OCI-M2 (cell line): ENCODE measurements at regions not wholly inside any gene's neighbourhood (a gene's known extent, or its start where the extent isn't known, plus 50 kb on each side); places are given as distances from the start of the nearest gene placed in this dataset.
"Not testable (repeated sequence)": the region's sequence is repeated elsewhere in the genome, so short reads cannot be mapped to it uniquely, and the experiment has no call there.

Experiments
- DNase-seq: peaks from one replicate; lab custom pipeline; 2025; ENCODE audit not compliant: unreplicated experiment; lab: John Stamatoyannopoulos, UW

DNA sequence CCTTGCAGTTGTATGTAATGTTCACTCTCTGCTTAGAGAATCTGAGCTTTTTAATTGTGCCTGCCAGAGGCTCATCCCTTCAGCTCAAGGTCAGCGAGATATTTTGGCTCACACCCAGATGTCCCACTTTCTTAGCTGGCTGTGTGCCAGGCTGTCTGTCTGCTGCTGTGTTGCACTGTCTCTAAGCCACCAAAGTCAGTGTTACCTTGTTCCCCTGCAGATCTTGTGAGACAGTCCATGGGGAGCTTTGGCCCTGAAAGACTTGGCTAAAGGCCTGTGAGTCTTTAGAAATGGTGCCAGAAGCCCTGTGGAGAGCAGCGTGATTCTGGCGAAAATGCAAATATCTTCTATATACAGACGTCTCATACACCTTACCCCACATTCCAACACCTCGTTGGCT is 293.7 kb downstream of the TTC6 start:
- no peak for DNase-seq

GRCh38 chr14:37890095-37890494 is 294.7 kb downstream of the TTC6 start:
- DNase-seq: no peak

DNA sequence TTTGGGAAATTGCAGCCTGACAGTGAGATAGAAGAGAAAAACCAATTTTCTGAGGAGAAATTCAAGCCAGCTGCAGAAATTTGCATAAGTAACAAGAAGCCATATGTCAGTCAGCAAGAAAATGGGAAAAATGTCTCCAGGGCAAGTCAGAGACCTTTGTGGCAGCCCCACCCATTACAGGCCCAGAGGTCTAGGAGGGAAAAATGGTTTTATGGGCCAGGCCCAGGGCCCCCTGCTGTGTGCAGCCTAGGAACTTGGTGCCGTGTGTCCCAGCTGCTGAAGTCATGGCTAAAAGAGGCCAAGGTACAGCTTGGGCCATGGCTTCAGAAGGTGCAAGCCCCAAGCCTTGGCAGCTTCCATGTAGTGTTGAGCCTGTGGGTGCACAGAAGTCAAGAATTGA is 296.1 kb downstream of the TTC6 start:
- not testable (repeated sequence) for DNase-seq

DNA sequence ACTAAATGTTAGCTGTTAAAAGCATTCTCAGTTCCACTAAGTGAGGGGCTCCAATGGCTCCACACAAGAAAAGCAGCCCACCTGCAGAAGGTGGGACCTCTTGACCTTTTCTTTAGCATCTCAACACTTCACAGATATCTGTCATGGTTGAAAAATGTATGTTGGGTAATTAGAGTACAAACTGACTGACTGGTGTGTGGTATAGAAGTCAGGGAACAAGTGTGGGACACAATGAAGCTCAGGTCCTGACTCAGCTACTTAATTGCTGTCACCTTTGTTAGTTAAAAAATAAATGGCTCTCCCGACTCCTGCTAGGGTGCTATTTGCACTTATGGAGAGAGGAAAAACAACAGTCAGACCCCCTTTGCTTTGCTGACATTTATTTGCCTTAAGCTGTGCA is 299.0 kb downstream of the TTC6 start:
- DNase-seq: no peak

DNA sequence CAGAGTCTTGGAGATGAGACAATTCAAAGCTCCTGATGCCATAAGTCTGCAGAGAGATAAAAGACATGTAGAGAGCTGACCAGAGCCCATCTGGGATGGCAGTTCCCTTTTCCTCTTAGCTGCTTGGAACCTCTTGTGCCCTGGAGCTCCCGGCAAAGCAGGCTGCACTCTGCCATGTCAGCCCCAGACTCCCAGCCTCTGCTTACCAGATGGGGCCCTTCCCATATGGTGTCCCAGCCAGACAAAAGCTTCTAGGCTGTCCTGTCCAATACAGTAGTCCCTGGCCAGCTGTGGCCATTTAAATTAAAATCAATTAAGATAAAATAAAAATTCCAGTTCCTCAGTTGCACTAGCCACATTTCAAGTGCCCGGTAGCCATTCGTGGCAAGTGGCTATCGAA is 303.9 kb downstream of the TTC6 start:
- DNase-seq: no peak

- no peak for DNase-seq
Observed at GRCh38 chr14:37900561-37900960, 305.1 kb downstream of the TTC6 start.

GRCh38 chr14:37901978-37902377 is 305.7 kb upstream of the SSTR1 start:
- no peak for DNase-seq

GRCh38 chr14:37903343-37904191 is 304.1 kb upstream of the SSTR1 start:
- DNase-seq: no peak

DNA sequence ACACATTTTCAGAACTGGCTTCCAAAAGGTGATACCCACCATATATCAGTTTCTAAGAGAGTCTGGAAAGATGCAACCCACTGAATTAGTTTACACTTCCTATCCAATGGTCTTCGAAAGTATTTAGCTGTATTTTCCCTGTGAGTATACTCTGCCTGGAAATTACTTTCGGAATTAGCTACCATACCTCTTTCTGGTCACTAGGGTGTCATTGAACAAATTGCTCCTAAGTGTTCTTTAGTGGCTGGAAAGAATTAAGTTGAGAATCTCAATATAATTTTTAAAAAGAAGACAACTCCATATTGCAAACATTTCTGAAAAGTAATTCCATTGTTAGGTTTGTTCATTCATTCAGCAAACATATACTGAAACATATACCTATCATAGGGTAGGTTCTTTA is 283.1 kb upstream of the SSTR1 start:
- DNase-seq: no peak

GRCh38 chr14:37932008-37932407 is 275.7 kb upstream of the SSTR1 start:
- no peak for DNase-seq

DNA sequence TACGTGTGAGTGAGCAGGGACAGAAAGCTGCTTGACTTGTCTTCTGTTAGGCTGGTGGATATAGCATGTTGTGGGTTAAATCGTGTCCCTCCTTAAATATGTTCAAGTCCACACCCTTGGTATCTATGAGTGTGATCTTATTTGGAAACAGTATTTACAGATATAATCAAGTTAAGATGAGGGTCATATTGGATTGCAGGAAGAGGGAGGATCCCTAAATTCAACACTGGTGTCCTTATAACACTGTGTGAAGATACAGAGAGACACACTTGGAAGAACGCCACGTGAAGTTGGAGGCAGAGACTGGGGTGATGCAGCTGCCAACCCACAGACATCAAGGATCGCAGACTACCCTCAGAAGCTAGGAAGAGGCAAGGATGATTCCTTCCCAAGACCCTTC is 275.2 kb upstream of the SSTR1 start:
- DNase-seq: no peak

GRCh38 chr14:37936971-37937370 is 270.7 kb upstream of the SSTR1 start:
- no peak for DNase-seq

DNA sequence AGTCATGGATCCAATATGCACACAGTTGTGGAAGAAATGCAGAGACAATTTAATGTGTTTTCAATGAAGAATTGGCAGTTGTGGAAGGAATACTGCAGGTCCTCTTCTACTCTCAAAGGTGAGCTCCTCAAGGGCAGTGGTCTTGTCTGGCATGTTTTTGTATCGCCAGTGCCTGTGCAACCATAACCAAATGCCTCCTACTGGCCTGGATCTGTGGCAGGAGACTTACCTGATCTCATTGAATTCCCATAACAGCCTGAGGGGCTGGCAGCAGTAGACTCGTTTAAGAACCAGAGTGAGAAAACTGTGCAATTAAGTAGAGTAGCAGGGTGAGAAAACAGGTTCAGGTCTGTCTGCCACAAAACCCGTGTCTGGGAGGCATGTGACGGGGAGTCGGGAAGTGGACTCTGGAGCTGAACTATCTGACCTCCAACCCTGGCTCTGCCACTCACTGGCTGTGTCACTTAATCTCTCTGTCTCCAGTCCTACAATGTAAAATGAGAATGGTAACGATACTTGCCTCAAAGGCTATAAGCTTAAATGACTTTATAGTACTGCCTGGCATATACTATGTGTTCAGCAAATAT is 268.2 kb upstream of the SSTR1 start:
- DNase-seq: no peak

DNA sequence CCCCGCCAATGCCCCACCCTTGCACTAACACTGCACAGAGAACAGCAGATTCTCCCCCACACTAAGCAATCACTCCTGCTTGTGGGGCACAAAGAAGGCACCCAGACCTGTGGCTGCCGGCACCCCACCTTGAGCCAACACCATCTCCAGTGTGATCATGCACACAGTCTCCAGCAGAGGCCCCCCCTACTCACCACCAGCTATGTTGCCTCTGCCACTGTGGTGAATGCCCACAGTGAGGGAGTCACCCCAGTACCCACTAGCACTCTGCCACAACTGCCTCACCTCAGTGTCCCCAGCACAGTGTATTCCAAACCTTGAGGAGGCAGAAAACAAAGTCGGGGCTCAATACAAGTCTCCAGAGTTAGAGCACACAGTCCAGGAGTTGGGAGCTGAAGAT is 261.7 kb upstream of the SSTR1 start:
- DNase-seq: no peak

- no peak for DNase-seq
Observed at GRCh38 chr14:37946819-37947218, 260.9 kb upstream of the SSTR1 start.

- DNase-seq: no peak
Observed at GRCh38 chr14:37948266-37948665, 259.4 kb upstream of the SSTR1 start.

DNA sequence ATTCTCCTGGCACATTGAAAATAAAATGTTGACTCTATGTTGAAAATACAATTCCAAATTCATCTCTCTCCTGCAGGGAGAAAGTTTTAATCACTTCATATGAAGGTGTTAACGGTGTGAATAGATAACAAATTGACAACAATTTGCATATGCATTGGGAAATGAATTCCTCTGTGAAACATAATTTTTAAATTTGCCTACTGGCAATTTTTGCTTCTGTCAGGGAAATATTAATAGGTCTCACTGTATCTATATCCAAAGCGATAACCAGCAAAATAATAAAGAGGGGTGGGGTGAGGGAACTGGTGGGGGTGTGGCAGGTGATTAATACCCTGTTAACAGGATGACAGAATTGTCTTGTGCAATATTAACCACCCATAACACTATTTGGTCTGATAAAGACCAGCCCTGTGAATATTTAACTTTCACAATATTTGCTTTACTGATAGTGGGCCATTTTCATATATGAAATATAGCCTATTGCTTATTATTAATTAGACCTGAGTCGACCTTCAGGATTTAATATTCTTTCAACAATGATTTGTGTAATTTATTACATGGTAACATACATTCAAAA is 239.0 kb upstream of the SSTR1 start:
- DNase-seq: no peak

- DNase-seq: no peak
Observed at GRCh38 chr14:37969511-37969979, 238.2 kb upstream of the SSTR1 start.

- DNase-seq: no peak
Observed at GRCh38 chr14:37970696-37971095, 237.0 kb upstream of the SSTR1 start.

DNA sequence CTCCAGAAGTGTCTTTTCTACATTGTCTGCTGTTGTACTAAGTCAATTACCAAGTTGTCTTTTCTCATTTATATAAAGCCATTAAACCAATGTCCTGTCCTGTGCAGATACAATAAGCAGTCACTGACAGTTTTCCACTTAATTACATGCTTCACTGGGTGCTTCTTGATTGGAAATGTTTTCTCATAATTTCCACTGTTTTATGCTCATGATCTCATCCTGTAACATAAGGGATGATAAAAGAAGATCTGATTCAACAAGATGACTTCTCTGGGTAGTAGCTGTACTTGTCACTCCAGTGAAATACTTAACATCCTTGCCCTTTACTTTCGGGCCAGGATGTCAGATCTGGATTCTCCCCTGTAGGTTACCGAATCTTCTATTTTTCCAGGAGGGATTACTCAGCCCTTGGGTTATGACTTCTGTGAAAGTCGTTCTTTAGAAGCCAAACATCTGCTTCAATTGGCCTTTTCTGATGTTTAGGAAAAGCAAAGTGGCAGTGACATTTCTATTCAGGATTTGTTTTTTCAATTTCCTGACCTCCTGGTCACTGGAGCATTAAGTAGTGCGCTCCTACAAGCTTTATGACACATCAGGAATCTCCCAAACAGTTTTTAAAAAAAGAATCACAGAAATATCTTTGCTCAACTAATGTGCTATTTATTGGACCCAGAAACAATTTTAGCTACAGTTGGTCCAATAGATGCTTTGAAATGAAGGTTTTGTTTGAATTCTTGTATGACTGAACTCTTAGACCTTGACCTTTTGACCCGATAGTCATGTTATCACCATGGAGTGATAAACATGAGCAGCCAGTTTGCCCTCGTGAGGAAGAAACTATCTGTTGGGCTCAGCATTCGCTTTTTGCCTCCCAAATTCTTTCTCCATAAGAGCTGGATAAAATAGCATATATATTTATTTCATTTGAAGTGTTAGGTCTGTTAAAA is 234.5 kb upstream of the SSTR1 start:
- DNase-seq: no peak

- DNase-seq: no peak
Observed at GRCh38 chr14:37974421-37974820, 233.3 kb upstream of the SSTR1 start.
